GM03348 (cell line): ENCODE measurements at regions not wholly inside any gene's neighbourhood (a gene's known extent, or its start where the extent isn't known, plus 50 kb on each side); places are given as distances from the start of the nearest gene placed in this dataset.

Source experiments
- DNase-seq: peaks from one replicate; pipeline ENCODE4 v3.0.0; 2012; ENCODE audit warnings: low spot score

DNA sequence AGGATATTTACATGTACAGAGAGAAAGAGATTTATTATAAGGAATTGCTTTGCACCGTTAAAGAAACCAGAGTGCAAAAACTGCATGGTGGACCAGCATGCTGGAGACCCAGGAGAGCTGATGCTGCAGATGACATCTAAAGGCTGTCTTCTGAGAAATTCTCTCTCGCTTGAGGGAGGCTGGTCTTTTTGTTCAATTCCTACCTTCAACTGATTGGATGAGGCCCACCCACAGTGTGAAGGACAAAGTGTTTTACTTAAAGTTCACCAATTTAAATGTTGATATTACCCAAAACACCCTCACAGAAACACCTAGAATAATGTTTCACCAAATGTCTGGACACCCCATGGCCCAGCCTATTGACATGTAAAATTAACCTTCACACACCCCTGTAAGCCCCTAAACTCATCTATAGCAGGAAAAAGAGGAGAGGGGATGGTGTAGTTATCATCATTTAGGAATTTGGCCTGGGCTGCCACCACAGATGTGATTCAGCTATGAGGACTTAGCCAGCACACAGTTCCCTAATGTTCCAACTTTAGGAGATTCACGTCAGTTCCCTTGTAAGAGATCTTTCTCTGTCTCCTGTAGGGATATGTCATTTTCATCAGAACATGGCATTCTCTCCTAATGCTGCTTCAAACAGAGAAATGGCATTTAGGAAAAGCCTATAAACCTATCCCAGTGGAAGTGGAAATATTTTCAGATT is 358.2 kb upstream of the TLE4 start:
- peak; percentile 25 for DNase-seq

DNA sequence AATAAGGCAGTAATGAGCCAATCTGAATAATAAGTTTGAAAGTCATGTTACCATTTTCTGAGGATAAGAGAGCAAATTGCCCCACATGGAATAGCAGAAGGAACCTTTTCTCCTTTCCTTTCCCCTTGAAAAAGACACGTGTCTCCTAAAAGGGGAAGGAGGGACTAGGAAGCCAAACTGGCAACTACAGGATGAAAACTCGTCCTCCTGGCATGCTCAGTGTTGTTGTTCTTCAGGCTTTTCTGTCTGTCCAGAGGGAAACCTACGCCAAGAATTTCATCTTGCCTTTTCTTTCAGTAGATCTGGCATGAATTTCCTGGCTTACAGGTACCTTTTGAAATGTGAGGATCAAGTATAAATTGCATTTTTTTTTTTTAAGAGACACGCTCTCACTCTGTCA is 355.9 kb upstream of the TLE4 start:
- no peak for DNase-seq

DNA sequence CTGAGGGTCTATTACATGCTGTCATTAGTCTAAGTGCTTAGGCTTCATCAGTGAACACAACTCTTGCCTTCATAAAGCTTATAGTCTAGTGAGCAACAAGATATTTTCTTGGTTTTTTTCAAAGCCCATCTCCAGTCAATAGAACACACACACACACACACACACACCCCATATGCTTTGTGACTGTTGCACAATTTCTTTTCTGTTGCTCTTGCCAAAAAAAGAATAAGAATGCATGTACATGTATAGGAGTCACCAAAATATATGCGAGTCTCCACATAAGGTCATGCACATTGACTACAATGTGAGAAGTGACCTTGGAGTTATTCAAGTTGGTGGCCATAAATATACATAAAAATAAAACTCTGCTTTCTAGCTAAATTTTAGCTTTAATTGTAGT is 351.5 kb upstream of the TLE4 start:
- no peak for DNase-seq

DNA sequence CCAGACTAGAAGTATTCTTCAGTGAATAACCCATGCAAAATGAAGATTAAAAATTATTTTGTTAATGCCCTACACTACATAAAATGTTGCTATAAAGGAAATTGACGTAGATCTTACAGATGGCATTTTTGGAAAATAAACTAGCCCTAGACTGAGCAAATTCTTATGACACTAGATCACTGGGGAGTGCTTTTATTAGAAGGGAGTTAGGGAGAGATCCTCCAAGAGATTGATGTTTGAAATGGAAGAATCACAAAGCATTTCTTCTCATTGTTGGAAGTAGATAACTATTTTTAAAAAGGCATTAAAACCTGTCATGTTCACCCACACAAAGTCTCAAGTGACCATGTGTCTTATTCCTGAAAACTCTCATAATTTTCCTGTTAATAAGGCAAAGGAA is 351.1 kb upstream of the TLE4 start:
- DNase-seq, result peak; percentile 49

DNA sequence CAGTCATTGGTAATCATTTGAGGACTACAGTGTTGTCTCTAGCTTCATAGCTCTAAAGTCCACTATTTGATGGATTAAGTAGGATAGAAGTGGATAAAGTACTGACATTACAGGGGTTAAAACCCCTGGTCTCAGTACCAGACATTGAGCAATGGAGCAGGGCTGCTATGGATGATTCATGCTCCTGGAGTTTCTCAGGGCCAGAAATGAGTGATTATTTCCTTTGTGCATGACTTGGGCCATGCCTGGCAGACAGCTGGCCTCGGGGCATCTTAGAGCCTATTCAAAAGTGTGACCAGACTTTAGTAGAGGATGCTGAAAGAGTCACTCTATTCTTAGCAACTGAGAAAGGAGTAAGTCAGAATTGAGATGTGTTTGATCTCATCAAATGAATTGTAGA is 350.7 kb upstream of the TLE4 start:
- peak; percentile 83 for DNase-seq

DNA sequence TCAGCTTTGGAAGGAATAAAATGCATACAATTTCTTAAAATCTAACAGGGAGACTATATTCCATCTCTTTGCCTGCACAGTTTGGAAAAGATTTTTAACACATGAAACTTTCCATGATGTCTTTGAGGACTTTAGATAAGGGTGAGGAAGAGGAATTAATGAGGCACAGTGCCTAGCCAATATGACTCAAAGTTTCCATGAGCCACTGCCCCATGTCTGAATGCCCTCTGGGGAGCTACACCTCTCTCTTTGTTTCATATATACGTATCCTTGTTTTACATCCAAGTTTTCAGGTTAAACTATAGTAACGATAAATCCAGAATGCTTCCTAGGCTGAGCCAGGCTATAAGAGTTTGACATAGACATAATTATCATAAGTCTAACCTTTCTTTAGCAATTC is 349.3 kb upstream of the TLE4 start:
- no peak for DNase-seq

DNA sequence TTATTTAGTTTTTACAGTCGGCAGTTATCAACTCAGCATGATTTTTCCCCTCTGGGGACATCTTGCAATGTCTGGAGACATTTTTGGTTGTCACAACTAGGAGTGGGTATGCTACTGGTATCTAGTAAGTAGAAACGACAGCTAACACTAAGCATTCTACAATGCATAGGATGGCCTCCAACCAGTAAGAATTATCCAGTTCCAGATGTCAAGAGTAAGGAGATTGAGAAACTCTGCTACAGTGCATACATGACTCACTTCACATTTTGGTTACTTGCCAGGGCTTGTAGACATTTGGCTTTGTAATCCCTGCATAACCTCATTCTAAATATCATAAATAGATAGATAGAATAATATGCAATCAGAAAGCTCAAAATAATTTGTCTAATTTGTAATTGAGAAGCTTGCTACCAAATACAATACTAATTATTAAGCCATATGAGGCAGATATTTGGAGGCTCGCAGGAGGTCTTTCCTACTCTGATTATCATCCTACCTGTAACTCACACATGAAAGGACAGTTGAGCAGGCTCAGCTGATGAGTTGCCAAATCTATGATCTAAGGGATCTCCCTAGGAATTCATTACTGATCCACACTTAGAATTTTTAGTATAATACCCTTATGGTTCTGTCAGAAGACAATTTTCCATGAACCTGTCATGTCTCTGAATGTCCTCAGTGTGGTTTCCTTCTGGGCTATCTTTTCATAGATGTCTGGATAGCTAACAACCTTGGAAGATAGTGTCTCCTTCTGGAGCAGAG is 346.9 kb upstream of the TLE4 start:
- DNase-seq, result peak; percentile 69

DNA sequence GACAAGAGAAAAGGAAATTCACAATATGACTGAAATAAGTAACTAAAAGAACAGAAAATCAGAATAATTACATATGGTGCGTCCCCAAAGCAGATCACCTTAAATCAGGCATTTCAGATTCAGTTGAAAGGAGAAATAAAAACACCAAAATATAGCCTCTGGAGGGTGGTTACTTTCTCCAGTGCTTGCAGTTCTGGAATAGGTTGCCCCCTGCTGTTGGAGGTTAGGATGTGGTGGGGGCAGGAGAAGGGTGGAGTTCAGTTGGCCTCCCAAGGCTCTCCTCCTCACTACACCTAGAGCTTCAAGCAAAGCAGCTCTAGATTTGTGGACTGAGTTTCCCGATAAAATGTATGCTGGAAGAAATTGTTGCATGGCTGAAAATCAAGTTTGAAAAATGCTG is 338.2 kb upstream of the TLE4 start:
- DNase-seq, result peak; percentile 43

DNA sequence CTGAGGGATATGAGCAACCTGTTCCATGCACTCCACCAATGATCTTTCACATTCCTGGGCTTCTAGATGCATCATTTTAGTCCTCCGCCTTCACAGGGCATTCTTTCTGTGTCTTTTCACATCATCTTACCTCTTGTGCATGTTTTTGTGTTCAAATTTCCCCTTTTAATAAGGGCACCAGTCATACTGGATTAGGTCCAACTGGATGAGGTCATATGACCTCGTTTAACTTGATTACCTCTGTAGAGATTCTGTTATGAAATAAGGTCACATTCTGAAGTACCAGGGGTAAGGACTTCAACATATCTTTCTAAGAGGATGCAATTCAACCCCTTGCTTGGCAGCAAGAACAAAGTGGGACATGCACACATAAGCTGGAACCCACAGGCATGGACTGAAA is 335.3 kb upstream of the TLE4 start:
- DNase-seq, result no peak

DNA sequence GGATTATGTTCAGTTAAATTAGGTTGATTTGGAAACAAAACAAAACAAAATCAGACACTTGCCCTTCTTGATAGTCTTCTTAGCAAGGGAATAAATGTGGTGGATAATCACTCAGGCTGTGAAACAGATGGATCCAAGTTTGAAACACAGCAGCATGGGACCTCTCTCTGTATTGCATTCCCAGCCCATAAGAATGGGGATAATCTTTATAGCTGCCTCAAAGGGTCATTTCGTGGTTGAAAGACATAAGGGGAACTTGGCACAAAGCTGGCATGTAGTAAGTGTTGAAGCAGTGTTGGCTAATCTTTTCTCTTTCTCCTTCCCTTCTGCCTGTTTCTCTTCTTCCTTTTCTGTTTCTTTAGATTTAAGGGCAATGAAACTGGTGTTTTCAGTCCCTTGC is 333.9 kb upstream of the TLE4 start:
- no peak for DNase-seq

DNA sequence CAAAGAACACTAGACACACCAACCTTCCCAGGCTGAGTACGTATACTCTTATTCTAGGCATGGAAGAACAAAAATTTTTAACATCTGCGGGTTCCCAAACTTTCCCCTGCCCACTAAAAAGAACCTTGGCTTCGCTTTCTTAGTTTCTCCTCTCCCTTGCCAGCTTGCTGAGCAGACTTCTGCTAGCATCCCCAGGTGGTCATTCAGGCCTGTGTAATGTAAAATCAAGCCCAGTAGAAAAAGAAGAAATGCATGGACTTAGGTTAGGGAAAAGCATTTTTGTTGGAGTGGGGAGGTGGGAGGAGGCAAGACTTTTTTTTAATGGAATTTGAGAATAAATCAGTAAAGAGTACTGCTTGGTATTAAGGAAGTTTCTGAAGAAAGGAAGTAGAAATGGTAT is 331.0 kb upstream of the TLE4 start:
- DNase-seq, result no peak

DNA sequence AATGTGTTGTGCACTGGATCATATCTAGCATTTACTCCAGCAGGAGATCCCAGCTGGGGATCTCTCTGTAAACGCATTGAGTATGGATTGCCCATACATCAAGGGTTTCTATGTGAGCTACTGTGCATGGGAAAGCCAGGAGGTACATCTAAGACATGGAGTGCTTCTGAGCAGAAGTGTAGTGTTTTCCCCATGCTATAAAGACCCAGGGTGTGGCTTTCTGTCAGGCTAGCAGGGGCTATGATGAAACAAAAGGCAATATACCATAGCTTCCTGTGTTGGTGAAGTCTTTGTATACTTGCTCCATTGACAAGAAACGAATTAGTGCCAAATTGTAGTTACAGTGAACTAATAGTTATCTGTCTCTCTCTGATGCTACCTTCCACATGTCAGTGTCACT is 329.3 kb upstream of the TLE4 start:
- DNase-seq, result no peak

DNA sequence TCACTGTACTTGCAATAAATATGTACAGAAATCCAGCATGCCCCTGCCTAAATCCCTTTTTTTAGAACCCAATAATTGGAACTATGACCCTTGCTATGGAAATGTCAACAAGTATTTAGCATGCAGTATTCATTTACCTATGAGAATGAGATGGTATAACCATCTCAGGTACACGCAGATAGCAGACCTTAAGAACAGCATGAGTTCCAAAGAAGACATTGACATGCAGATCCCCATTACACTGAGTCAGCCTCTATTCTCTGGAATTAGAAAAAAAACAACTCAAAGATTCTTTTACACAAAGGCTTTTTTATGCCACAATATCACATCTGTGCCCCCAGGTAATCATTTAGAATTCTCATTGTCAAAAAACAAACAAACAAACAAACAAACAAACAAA is 325.6 kb upstream of the TLE4 start:
- DNase-seq, result no peak

DNA sequence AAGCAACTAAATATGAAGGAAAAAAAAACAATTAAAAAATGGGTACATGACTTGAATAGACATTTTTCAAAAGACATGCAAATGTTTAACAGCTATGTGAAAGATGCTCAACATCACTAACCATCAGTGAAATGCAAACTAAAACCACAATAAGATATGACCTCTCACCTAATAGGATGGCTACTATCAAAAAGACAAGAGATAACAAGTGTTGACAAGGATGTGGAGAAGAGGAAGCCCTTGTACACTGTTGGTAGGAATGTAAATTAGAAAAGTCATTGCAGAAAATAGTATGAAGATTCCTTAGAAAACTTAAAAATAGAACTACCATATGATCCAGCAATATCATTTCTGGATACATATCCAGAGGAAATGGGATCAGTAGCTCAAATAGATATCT is 324.7 kb upstream of the TLE4 start:
- no peak for DNase-seq

DNA sequence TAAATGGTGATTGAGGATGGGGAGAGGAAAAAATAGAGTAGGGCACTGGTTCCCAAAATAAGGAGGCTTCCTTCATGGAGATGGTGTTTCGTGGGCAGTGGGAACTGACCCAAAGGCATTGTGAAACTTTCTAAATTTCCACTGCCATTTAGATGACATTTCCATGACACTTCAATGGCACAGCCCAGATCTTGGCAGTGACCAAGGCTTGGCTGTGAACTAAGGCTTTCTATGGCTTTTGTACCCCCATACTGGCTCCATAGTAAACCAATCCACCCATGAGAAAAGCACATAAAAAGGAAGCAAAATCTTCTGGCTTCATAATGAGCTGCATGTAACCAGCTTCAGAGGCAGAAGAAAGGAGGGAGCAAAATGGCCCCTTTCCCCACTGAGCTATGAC is 321.0 kb upstream of the TLE4 start:
- DNase-seq, result no peak

DNA sequence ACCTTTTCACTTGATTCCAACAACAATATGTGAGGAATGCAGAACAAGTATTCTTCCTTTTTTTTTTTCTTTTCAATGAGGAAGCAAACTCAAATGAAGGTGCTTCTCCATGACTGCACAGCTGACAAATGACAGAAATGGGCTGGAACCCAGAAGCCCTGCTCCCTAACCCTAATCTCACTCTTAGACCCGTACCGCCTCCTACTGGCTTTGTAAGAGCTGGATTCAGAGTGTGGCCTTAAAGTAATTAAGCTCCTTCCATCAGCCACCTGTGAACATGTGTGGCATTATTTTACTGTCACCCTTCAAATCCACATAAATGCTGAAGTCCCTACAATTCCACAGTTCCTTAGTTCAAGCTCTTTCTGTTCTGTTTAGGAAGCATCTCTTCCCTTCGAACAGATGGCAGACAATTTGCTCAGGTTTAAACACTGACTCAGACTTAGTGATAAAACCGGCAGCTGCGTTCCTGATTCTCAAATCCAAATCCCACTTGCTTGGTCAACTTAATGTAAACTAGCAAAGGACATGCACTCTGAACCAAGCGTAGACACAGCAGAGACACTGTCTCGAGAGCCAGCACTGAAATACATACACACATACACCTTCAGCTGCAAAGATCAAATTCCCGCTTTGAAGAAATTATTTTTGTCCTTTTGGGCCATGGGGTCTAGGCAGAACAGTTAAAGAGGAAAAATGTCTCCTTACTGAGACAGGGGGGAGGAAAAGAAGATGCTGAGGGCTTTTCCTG is 316.7 kb upstream of the TLE4 start:
- no peak for DNase-seq

DNA sequence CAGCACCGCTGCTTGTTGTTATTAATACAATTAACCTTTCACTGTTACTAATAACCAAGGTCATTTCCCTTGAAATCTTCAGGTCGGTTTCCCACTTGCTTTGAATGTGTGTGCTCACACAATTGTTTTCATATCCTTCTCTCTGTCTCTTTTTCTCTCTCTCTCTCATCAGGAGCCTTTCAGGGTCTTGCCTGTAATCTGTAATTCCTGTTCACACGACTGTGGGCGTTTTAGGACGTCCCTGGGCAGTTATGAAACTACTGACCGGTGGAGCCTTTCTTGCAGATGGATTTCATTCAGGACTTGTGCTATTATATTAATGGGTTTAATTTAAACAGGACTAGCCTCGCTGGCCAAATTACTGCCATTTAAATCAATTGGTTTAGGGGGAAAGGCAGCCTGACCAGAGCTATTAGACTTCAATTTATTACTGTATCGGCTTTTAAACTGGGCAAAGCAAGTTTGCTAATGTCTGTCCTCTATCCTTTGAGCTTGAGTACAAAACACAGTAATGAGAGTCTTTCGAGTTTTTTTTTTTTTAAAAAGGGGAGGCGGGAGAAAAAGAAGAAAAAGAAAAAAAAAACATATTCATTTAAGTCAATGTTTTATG is 316.0 kb upstream of the TLE4 start:
- DNase-seq, result no peak

DNA sequence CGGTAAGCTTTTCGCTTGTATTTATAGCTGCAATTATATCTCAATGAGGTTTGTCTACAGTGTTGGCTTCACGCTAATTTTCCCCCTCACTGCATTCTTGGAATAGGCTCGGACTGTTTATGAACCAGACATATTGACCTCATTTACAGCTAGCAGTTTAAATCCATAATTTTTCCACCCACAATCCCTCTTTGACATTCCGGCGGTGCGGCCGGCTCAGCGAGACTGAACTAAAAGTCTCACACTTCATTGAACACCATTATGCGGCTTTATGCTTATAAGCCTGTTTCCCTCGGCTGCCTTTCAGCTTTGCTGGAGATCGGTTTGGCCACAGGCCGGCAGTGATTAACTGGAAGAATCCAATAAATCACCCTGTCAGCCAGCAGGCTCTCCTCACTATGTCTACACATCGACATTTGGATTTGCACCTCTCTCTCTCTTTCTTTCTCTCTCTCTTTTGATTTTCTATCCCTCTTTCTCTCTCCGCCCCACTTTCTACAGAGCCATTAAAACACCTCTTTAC is 315.0 kb upstream of the TLE4 start:
- peak; percentile 80 for DNase-seq

DNA sequence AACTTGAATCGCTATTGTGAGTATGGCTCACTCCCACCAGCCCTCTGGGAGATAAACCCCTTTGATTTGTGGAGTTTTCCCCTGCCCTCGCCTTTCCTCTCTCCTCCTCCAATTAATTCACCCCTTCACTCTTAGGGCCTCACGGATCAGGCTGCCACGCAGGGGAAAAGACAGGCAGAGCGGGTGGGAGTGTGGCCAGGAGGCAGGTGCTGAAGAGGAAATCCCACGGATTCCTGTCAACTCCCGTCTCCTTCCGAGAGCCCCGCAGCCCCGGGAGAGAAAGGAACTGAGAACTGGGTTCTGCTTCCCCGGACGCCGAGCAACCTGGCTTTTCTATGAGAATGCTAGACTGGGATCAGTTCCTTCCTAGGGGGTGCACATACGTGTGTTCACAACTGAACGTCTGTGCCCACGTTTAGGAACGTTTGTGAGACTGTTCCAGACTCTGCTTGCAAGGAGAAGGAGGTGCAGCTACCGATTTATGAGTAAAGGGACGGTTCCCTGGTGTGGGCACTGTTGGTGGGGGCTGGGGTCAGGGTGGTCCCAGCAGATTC is 314.5 kb upstream of the TLE4 start:
- peak; percentile 28 for DNase-seq

DNA sequence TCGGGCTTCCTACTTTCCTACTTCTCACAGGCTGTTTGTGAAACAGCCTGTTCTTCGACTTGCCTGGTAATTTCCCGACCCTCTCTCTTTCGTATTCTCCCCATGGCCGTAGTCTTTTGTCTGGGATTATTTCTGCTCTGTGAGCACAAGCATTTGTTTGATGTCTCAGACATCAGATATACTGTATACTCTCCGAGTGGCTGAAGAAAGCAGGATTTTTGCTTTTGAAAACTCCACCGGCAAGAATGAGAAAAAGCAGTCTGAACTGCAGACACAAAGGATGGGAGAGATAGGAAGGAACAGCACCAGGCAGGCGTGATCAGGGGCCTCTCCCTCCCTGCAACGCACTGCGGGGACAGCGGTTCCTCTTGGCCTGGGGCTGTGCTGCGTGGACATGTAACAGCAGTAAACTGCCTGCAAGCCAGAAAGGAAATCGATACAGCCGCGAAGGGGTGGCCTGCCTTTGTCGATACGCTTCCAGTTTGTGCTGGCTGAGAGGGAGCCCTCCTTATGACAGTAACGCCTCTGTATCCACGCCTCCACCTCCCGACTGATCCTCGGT is 313.9 kb upstream of the TLE4 start:
- DNase-seq, result no peak

DNA sequence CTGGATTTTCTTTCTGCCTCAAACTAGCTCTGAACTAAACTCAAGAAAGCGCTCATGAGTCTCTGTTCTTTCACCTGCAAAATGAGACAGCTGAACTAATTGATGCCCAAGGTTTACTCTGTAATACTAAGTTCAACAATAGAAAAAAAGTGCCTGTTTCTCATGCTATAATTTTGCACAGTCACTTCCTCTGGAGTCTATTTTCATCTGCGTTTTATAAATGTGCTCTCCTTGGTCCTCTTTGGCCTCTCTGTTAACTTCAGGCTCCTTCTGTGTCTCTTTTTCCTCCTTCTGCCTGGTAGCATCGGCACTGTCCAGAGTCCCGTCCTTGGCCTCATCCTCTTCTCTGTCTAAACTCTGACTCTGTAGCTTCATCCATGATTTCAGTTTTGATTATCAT is 311.9 kb upstream of the TLE4 start:
- no peak for DNase-seq

DNA sequence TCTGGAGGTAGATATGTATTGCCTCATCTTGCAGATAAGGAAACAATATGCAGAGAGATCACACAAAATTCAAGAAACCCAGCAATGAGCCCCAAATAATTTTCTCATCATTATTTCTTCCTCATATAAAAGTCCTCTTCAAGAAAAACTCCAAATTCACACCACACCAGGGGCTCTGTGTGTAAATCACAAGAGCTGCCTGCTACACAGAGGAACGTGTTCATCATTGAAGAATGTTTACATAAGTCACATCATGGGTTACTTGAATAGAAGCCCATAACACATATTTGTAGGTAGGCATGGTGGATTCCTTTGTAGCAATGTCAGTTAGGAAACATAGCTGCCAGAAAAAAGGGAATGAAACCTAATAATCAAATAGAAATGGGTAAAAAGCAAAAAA is 308.1 kb upstream of the TLE4 start:
- DNase-seq, result peak; percentile 60
